CD4-positive, alpha-beta T cell treated with Interleukin-15 for 4 hours (primary cell): ENCODE measurements at regions not wholly inside any gene's neighbourhood (a gene's known extent, or its start where the extent isn't known, plus 50 kb on each side); places are given as distances from the start of the nearest gene placed in this dataset.

Experiments used
- DNase-seq: peaks from one replicate; pipeline ENCODE4 v3.0.0-alpha.2; 2020; ENCODE audit warnings: low spot score

GRCh38 chr2:104158191-104158590, 695.7 kb upstream of the POU3F3 start:
- DNase-seq = no peak

GRCh38 chr2:104163611-104164130, 690.2 kb upstream of the POU3F3 start:
- DNase-seq = no peak

DNA sequence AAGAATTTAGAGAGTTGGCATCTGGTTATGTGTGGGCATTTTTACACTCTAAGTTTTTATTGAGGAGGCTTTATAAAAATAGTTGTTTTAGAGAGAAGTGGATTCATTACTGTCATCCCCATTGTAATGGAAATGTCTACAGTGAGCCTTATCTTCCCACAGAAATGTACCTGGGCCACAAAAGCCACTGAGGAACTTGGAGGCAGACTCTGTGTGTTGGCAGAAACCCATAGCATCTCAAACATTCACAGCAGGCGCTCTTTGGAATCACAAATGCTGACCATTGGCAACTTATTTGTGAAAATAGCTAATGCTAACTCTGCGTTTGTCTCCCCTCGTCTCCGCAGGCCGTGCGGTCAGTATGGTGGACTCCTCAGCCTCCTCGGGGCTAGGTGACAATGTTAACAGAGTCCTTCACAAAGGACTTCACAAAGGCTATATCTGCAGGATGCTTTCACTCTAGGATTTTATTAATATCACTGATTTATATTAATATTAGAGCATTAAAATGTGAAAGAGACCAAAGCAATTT, 689.1 kb upstream of the POU3F3 start:
- DNase-seq = no peak

DNA sequence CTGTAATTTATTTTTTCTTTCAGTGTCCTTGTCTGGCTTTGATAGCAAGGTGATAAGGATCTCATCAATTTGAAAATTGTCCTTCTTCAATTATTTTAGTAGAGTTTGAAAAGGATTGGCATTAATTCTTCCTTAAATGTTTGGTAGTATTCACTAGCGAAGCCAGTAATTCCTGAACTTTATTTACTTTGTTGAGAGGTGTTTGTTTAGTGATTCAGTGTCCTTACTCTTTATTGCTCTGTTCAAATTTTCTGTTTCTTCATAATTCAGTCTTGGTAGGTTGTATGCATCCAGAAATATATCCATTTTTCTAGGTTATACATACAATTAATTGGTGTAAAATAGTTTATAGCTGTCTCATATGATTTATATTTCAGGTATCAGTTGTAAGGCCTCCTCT, 676.7 kb upstream of the POU3F3 start:
- no peak for DNase-seq

DNA sequence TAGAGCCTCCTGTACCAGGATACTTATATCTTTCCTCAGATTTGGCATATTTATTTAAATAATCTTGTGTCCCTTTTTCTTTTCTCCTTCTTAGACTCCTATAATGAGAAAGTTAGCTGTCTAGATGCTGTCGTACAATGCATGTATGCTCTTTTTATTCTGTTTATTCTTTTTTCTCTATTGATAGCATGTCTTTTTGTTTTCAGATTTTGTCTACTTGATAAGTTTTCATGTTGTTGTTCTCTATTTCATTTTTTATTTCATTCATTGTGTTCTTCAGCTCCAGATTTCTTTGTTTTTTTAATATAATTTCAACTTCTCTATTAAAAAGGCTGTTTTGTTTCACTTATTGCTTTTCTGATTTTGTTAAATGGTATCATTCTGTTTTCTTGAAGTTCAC, 674.3 kb upstream of the POU3F3 start:
- DNase-seq = no peak

DNA sequence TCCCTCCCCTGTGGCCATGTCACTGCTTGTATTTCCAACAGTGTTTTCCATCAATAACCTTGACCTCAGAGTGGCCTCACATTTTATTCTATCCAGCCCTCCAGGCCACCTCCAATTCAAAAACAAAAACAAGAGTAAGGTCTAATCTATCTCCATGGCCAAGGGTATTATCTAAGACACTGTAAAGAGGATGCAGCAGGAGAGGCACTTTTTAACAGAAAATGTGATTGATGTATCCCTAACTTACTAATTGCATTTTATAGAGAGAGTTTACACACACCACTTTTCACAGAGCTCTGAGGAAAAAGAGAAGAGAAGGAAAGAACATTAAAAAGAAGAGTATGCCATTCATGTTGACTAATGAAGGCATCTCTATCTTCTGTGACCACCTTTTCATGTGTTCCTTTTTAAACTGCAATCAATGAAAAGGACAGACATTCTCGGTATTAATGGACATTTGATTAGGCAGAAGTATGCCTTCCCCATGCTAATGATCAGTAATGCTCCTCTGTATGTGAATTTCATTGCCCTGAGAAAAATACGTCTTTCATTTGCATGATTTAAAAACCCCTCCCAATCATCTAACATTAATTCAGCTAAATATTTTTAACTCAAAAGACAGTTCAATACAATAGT, 653.3 kb upstream of the POU3F3 start:
- no peak for DNase-seq

- DNase-seq = no peak
These were observed 640.2 kb upstream of the POU3F3 start for GRCh38 chr2:104213758-104214157.

DNA sequence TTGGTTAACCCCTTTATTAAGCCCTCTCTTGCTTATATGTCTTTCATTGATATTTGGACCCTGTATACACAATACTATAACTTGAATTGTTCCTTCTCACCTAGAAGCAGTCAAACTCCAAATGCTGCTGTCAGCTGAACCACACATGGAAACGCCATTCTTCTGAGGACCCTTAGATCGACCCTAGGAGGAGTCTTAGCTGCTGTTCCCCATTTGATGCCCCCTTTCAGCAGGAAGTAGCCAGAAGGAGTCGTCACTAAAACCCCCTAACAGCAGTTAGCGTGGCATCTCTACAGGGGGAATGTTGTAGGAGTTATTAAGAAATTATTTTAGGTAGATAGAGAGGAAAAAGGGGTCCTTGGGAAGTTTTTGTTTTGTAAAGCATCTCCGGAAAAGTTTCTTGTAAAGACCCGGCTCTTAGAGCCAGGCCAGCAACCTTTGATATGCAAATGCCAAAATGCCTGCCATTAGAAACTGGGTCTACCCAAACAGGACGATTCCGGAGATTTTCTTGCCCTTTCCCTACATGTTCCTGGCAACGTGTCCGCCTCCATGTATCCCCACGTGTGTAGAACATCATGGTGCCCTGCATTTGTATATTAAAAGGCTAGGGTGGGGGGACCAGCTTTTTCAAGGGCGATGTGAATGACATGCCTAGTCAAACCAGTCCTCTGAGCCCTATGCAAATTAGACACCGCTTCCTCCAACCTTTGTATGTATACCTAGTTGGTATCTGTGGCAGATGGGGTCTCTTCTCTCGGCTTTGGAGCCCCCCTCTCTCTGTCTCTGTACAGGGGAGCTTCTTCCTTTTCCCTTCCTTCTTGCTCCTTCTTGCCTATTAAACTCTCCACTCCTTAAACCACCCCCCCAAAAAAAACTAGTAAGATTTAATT, 638.4 kb upstream of the POU3F3 start:
- no peak for DNase-seq

DNA sequence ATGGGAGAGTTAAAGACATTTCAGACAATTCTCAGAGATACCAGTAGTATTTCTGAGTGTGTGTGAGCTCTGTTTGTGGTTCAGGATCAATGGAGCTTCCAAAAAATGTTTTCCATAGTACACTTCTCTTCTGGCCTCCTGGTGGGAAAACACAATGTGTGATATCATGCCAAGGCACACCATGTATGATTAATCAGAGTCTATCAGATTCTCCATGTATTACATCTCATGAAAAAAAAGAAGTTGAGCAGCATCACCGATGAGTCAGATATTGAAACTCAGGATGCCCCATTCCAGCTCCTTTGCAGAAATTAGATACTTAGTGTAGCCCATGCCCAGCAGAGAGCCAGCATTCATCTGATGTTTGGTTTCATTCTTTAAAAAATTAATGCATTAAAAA, 620.3 kb upstream of the POU3F3 start:
- no peak for DNase-seq

DNA sequence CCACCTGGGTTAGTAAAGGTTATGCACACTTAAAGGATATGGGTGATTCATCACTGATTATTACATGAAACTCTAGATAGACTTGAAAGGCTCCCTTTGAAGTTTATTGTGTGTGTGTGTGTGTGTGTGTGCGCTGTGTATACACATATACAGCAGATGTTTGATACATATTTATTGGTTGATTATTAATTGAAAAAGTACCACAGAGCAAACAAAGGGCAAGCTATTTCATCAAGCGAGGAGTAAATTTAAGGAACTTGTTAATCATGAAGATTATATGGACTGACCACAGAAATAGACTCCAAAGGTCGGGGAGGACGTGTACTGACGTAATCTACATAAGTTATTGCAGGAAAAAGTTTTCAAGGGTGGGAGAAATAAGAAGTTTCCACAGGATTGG, 617.4 kb upstream of the POU3F3 start:
- DNase-seq = no peak

DNA sequence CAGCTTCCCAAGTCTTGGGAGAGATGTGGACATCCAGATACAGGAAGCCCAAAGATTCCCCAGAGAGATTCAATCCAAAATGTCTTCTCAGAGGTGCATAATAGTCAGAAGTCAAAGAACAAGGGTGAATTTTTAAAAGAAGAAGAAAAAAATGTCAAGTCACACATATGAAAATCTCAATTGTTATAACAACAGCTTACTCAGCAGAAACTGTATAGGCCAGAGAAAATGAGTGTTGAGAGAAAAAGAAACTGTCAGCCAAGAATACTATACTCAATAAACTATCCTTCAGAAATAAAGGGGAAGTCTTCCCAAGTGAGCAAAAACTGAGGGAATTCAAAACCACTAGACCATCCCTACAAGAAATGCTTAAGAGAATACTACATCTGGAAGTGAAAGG, 612.9 kb upstream of the POU3F3 start:
- no peak for DNase-seq

- no peak for DNase-seq
These were observed 604.3 kb upstream of the POU3F3 start for GRCh38 chr2:104249629-104250028.

GRCh38 chr2:104250635-104251034, 603.3 kb upstream of the POU3F3 start:
- DNase-seq = no peak

- no peak for DNase-seq
These were observed 599.9 kb upstream of the POU3F3 start for GRCh38 chr2:104254017-104254416.

DNA sequence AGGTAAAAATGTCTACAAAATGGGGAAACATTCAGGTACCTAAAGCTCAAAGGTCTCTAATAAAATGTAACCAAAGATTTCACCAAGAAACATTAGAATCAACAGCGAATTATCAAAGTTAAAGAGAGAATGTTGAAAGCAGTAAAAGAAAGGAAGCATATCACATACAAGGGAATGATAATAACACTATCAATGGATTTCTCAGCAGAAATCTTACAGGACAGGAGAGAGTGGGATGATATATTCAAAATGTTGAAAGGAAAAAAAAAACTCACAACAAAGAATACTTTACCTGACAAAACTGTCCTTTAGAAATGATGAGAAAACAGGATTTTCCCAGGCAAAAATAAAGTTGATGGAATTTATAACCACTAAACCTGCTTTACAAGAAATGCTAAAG, 591.2 kb upstream of the POU3F3 start:
- DNase-seq = no peak

GRCh38 chr2:104279646-104280045, 574.3 kb upstream of the POU3F3 start:
- DNase-seq = no peak

- DNase-seq = no peak
These were observed 573.7 kb upstream of the POU3F3 start for GRCh38 chr2:104280216-104280615.

- no peak for DNase-seq
These were observed 567.1 kb upstream of the POU3F3 start for GRCh38 chr2:104286841-104287240.

DNA sequence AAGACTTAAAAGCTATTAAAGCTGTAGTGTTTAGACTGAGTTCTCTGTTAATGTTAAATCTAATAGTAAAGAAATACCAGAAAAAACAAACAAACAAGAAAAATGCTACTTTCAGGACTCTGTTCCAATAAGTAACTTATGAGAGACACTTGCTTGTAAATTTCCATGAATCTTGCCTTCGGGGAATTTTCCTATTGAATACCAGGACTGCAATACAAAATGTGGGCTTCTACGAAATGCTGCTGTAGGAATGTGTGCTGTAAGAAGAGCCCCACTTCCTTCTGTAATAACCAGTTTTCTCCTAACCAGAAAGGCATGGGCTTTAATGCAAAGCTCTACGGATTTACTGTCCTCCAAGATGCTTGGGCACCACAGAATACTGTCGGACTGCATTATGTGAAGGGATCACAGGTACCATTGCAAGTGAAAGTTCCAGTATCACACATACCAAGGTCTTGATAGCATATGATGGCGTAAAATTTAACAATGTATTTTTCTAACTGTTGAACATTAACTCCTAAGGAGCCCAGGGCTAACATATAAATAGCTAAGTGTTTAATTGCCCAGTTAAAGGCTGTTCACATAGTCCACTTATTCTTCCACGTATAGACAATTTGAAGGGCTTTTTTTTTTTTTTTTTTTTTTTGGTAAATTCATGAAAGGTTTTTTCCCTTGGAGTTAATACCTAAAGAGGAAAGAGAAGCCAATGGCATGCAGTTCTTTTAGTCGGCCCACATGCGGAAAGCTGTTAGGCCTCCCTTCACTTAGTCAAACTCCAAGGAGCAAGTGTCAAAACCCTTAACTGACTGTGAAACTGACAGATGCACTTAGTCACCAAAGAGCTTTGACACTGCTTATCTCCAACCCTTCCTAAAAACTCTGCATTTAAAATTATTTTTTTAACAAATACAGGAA, 564.0 kb upstream of the POU3F3 start:
- no peak for DNase-seq

DNA sequence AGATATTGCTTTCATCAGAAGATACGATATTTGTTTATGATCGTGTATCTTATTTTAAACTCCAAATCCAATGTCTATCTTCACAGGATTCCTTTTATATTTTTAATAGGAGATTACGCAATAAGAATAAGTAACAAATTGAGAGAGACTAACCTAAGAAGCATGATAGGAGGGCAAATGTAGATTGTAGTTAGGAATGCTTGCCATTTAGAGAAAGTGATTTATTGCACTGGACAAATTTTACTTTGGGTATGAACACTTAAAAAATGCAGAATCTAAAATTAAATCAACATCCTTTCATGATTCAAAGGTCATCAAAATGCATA, 563.4 kb upstream of the POU3F3 start:
- DNase-seq = no peak

GRCh38 chr2:104312684-104313083, 541.2 kb upstream of the POU3F3 start:
- no peak for DNase-seq

GRCh38 chr2:104318001-104318665, 535.8 kb upstream of the POU3F3 start:
- no peak for DNase-seq
